ENCODE measurements at regions not wholly inside any gene's neighbourhood (a gene's known extent, or its start where the extent isn't known, plus 50 kb on each side); places are given as distances from the start of the nearest gene placed in this dataset.

DNA sequence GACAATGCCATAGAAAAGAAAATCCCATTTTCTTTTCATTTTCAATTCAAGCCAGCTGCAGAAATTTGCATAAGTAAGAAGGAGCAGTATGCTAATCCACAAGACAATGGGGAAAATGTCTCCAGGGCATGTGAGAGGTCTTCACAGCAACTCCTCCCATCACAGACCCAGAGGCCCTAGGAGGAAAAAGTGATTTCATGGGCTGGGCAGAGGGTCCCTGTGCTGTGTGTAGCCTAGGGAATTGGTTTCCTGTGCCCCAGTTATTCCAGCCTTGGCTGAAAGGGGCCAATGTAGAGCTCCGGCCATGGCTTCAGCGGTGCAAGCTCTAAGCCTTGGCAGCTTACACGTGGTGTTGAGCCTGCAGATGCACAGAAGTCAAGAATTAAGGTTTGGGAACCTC lies 211.4 kb downstream of the CCDC59 start:
- no peak overlapping the region for H3K4me3 ChIP-seq
- DNase-seq, result no peak
- H3K27me3 ChIP-seq, result no peaks in the 10 kb centered on the region
- in situ Hi-C loops (cut with MboI; ENCODE audit: low sequenced_read_pairs in 4 of 4), result no loop called here
- no peaks in the 10 kb centered on the region for H3K4me1 ChIP-seq
- no peaks in the 10 kb centered on the region for H3K9me3 ChIP-seq
- H3K27ac ChIP-seq, result no peak overlapping the region
- ATAC-seq, result no peak
- intact Hi-C loops (cut with DNase I; ENCODE audit: low total_unique reads), result no loop called here
- no peak for TF ChIP-seq POLR2A (IDR thresholded peaks at IDR 0.05)
- TF ChIP-seq, protein P1, sequence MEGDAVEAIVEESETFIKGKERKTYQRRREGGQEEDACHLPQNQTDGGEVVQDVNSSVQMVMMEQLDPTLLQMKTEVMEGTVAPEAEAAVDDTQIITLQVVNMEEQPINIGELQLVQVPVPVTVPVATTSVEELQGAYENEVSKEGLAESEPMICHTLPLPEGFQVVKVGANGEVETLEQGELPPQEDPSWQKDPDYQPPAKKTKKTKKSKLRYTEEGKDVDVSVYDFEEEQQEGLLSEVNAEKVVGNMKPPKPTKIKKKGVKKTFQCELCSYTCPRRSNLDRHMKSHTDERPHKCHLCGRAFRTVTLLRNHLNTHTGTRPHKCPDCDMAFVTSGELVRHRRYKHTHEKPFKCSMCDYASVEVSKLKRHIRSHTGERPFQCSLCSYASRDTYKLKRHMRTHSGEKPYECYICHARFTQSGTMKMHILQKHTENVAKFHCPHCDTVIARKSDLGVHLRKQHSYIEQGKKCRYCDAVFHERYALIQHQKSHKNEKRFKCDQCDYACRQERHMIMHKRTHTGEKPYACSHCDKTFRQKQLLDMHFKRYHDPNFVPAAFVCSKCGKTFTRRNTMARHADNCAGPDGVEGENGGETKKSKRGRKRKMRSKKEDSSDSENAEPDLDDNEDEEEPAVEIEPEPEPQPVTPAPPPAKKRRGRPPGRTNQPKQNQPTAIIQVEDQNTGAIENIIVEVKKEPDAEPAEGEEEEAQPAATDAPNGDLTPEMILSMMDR (IDR thresholded peaks at IDR 0.05 in 4 of 5, conservative IDR thresholded peaks at IDR 0.05 in 1 of 5), result no peak
- H3K36me3 ChIP-seq, result no peaks in the 10 kb centered on the region

DNA sequence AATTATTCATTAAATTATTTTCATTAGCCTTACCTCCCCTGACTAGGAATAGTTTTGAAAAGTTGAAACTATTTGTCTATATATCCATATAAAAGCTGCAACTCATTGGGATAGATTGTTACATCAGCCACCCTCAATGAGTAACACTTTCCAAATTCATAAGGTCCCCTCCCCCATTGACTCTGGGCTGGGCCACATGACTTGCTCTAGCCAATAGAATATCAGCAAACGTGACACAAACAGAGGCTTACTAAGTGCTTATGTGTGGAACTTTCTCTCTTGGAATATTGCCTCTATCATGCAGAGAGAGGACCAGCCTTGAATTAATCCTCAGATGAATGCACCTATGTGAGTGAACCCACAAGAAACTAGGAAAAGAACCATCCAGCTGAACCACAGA lies 213.7 kb downstream of the CCDC59 start:
- in situ Hi-C loops (cut with MboI; ENCODE audit: low sequenced_read_pairs in 4 of 4) (no loop called here), intact Hi-C loops (cut with DNase I; ENCODE audit: low total_unique reads) (no loop called here)
- no peak for TF ChIP-seq POLR2A (IDR thresholded peaks at IDR 0.05)
- TF ChIP-seq, protein P1 (IDR thresholded peaks at IDR 0.05 in 4 of 5, conservative IDR thresholded peaks at IDR 0.05 in 1 of 5), result no peak
- no peak overlapping the region for H3K4me3 ChIP-seq
- H3K9me3 ChIP-seq, result no peaks in the 10 kb centered on the region
- H3K4me1 ChIP-seq, result no peaks in the 10 kb centered on the region
- H3K36me3 ChIP-seq, result no peaks in the 10 kb centered on the region
- no peak for ATAC-seq
- DNase-seq, result no peak
- no peaks in the 10 kb centered on the region for H3K27me3 ChIP-seq
- H3K27ac ChIP-seq, result no peak overlapping the region

DNA sequence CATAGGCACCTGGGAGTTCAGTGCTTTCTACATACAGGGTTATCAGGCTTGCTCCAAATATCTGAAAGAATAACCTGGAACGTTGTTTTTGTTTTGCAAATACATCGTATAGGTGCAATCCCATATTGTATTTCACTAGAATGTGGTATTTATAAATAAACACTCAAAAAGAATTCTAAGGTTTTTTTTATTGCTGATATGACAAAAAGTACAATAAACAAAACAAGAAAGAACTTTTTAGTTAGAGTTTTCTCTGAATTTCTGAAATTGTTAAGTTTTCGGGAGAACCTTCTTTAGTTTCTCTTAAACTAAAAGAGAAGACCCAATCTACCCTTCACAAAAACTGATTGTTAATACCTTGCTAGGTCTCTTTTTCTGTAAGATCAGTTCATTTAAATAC lies 225.8 kb downstream of the CCDC59 start:
- intact Hi-C loops (cut with DNase I; ENCODE audit: low total_unique reads), result no loop called here
- ATAC-seq, result no peak

DNA sequence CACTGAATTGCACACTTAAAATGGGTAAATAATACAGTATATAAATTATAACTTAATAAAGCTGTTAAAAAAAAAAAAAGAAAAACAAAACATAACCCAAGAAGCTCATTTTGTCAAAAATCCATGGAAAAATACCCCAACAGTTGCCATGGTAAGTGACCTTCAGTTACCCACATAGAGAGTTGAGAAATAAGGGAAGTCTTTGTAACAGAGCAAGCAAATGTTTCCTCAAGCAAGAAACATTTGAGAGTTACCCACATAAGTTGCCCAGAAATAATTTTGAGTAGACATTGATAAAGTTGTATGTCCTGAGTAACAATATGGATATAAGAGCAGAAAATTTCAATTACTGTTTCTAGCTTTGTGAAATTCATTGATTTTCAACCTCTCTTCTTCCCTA lies 227.4 kb downstream of the CCDC59 start:
- H3K4me3 ChIP-seq, result no peak overlapping the region

More for the DNA sequence above, 225.8 kb downstream of the CCDC59 start:
- Histone ChIP-seq H3K4me3 (no peak overlapping the region), H3K27me3 (no peaks in the 10 kb centered on the region), H3K36me3 (no peaks in the 10 kb centered on the region), H3K27ac (no peak overlapping the region), H3K9me3 (no peaks in the 10 kb centered on the region), H3K4me1 (no peaks in the 10 kb centered on the region)
- no peak for DNase-seq
- TF ChIP-seq, protein P1 (IDR thresholded peaks at IDR 0.05 in 4 of 5, conservative IDR thresholded peaks at IDR 0.05 in 1 of 5), result no peak
- TF ChIP-seq POLR2A (IDR thresholded peaks at IDR 0.05), result no peak
- in situ Hi-C loops (cut with MboI; ENCODE audit: low sequenced_read_pairs in 4 of 4), result no loop called here

More for the DNA sequence above, 227.4 kb downstream of the CCDC59 start:
- intact Hi-C loops (cut with DNase I; ENCODE audit: low total_unique reads), result no loop called here
- ATAC-seq (no peak), DNase-seq (no peak)
- H3K36me3 ChIP-seq, result no peaks in the 10 kb centered on the region
- H3K27me3 ChIP-seq, result no peaks in the 10 kb centered on the region
- TF ChIP-seq, protein P1 (IDR thresholded peaks at IDR 0.05 in 4 of 5, conservative IDR thresholded peaks at IDR 0.05 in 1 of 5), result no peak
- H3K9me3 ChIP-seq, result peaks cover 0 to 5% (median 0%) of the 10 kb centered on the region in 3 donors
- in situ Hi-C loops (cut with MboI; ENCODE audit: low sequenced_read_pairs in 4 of 4), result no loop called here
- H3K27ac ChIP-seq, result no peak overlapping the region
- H3K4me1 ChIP-seq, result no peaks in the 10 kb centered on the region

Data from gastrocnemius medialis (tissue), 4 donors.